ENCODE measurements at regions not wholly inside any gene's neighbourhood (a gene's known extent, or its start where the extent isn't known, plus 50 kb on each side); places are given as distances from the start of the nearest gene placed in this dataset.
A peak's percentile ranks its signal among the peaks of the same experiment; 100 is the strongest.

GRCh38 chr2:146807568-146808168 lies 1037.2 kb upstream of the ACVR2A start:
- no peak for ATAC-seq
- intact Hi-C loops (cut with DNase I, micrococcal nuclease), result no loop called here
- DNase-seq, result no peak

- ATAC-seq (no peak), DNase-seq (no peak)
- intact Hi-C loops (cut with DNase I, micrococcal nuclease), result no loop called here
Measured at GRCh38 chr2:146806364-146807005, 1038.3 kb upstream of the ACVR2A start.

- intact Hi-C loops (cut with DNase I, micrococcal nuclease), result no loop called here
- DNase-seq (no peak), ATAC-seq (no peak)
Measured at GRCh38 chr2:146804288-146804687, 1040.5 kb upstream of the ACVR2A start.

GRCh38 chr2:146801886-146802285 lies 1042.9 kb upstream of the ACVR2A start:
- DNase-seq (no peak), ATAC-seq (no peak)
- intact Hi-C loops (cut with DNase I, micrococcal nuclease), result no loop called here

- ATAC-seq (no peak), DNase-seq (no peak)
- intact Hi-C loops (cut with DNase I, micrococcal nuclease), result no loop called here
Measured at GRCh38 chr2:146786396-146786795, 1058.4 kb upstream of the ACVR2A start.

GRCh38 chr2:146785101-146785500 lies 1059.7 kb upstream of the ACVR2A start:
- no peak for DNase-seq
- ATAC-seq, result no peak

GRCh38 chr2:146784602-146785001 lies 1060.2 kb upstream of the ACVR2A start:
- intact Hi-C loops (cut with DNase I, micrococcal nuclease), result no loop called here
- DNase-seq (no peak), ATAC-seq (no peak)

More at GRCh38 chr2:146785101-146785500, 1059.7 kb upstream of the ACVR2A start:
- intact Hi-C loops (cut with DNase I, micrococcal nuclease), result no loop called here

GRCh38 chr2:146777181-146777580 lies 1067.6 kb upstream of the ACVR2A start:
- intact Hi-C loops (cut with DNase I, micrococcal nuclease), result no loop called here

GRCh38 chr2:146776596-146776995 lies 1068.2 kb upstream of the ACVR2A start:
- intact Hi-C loops (cut with DNase I, micrococcal nuclease), result no loop called here
- DNase-seq (no peak), ATAC-seq (no peak)

More at GRCh38 chr2:146777181-146777580, 1067.6 kb upstream of the ACVR2A start:
- ATAC-seq (no peak), DNase-seq (no peak)

GRCh38 chr2:146771531-146771930 lies 1073.3 kb upstream of the ACVR2A start:
- intact Hi-C loops (cut with DNase I, micrococcal nuclease), result no loop called here
- ATAC-seq, result no peak
- DNase-seq, result no peak

- DNase-seq, result no peak
- intact Hi-C loops (cut with DNase I, micrococcal nuclease), result no loop called here
- ATAC-seq, result no peak
Measured at GRCh38 chr2:146764301-146764700, 1080.5 kb upstream of the ACVR2A start.

GRCh38 chr2:146762786-146763185 lies 1082.0 kb upstream of the ACVR2A start:
- ATAC-seq (no peak), DNase-seq (no peak)
- intact Hi-C loops (cut with DNase I, micrococcal nuclease), result no loop called here

GRCh38 chr2:146754606-146755005 lies 1090.2 kb upstream of the ACVR2A start:
- no peak for ATAC-seq

GRCh38 chr2:146748046-146748445 lies 1096.8 kb upstream of the ACVR2A start:
- ATAC-seq, result no peak
- DNase-seq, result no peak
- intact Hi-C loops (cut with DNase I, micrococcal nuclease), result no loop called here

More at GRCh38 chr2:146754606-146755005, 1090.2 kb upstream of the ACVR2A start:
- intact Hi-C loops (cut with DNase I, micrococcal nuclease), result no loop called here
- DNase-seq, result no peak

GRCh38 chr2:146741260-146741659 lies 1103.6 kb upstream of the ACVR2A start:
- intact Hi-C loops (cut with DNase I, micrococcal nuclease), result no loop called here
- ATAC-seq, result no peak
- no peak for DNase-seq

GRCh38 chr2:146734821-146735190 lies 1110.0 kb upstream of the ACVR2A start:
- DNase-seq, result no peak
- no peak for ATAC-seq
- intact Hi-C loops (cut with DNase I, micrococcal nuclease), result loop anchor here in 1 of 2 donors (10.0 kb wide), 1 partner anchor 1180 kb away; no protein-coding TSS in a partner anchor

- intact Hi-C loops (cut with DNase I, micrococcal nuclease), result loop anchor here in 1 of 2 donors (10.0 kb wide), 1 partner anchor 1181 kb away; no protein-coding TSS in a partner anchor
- DNase-seq, result no peak
- peak; percentile 55 for ATAC-seq
Measured at GRCh38 chr2:146734042-146734820, 1110.6 kb upstream of the ACVR2A start.

GRCh38 chr2:146730882-146731281 lies 1113.9 kb upstream of the ACVR2A start:
- intact Hi-C loops (cut with DNase I, micrococcal nuclease), result loop anchor here in 1 of 2 donors (10.0 kb wide), 1 partner anchor 1184 kb away; no protein-coding TSS in a partner anchor
- ATAC-seq, result no peak
- DNase-seq, result no peak

GRCh38 chr2:146721486-146721885 lies 1123.3 kb upstream of the ACVR2A start:
- DNase-seq (peak; percentile 61 to 63), ATAC-seq (peak; percentile 98)
- intact Hi-C loops (cut with DNase I, micrococcal nuclease), result no loop called here

GRCh38 chr2:146720170-146720569 lies 1124.7 kb upstream of the ACVR2A start:
- ATAC-seq (no peak), DNase-seq (no peak)
- intact Hi-C loops (cut with DNase I, micrococcal nuclease), result no loop called here

Data from left colon (tissue), 2 donors.